ENCODE measurements at regions not wholly inside any gene's neighbourhood (a gene's known extent, or its start where the extent isn't known, plus 50 kb on each side); places are given as distances from the start of the nearest gene placed in this dataset.

- H2BK5ac ChIP-seq (ENCODE audit: low read depth, low read length): no peak overlapping the region
- H3K79me2 ChIP-seq (ENCODE audit: control insufficient read depth in 1 of 2, insufficient read depth in 2 of 2, low read length in 2 of 2): no peaks in the 10 kb centered on the region
- no peak overlapping the region for H3K9ac ChIP-seq (replicated peaks in 1 of 4; ENCODE audit: extremely low read depth in 1 of 4, low read depth in 3 of 4, low read length in 3 of 4)
- H4K91ac ChIP-seq (replicated peaks; ENCODE audit: insufficient read length, low read length): no peak overlapping the region
- no peak for TF ChIP-seq CEBPB (IDR thresholded peaks at IDR 0.05; ENCODE audit: low read depth, low read length)
- H4K20me1 ChIP-seq (replicated peaks in 1 of 2; ENCODE audit: control insufficient read depth in 1 of 2, insufficient read depth in 2 of 2, low read length in 2 of 2): no peaks in the 10 kb centered on the region
- no peak overlapping the region for H3K4ac ChIP-seq (replicated peaks; ENCODE audit: insufficient read length, low read depth, low read length)
- H3K23ac ChIP-seq (ENCODE audit: insufficient read length): no peak overlapping the region
- H3K9me3 ChIP-seq (ENCODE audit: insufficient read depth in 2 of 2, low read depth in 1 of 2, low read length in 1 of 2): no peaks in the 10 kb centered on the region
- no peak overlapping the region for H2AFZ ChIP-seq (ENCODE audit: low read length)
- no peak overlapping the region for H2AK5ac ChIP-seq (ENCODE audit: low read depth, low read length)
- FAIRE-seq (no peak), DNase-seq (ENCODE audit: low read depth in 1 of 2, low spot score in 2 of 2) (no peak)
- H2BK15ac ChIP-seq (ENCODE audit: low read length): no peak overlapping the region
- no peaks in the 10 kb centered on the region for H3K36me3 ChIP-seq (ENCODE audit: control insufficient read depth in 2 of 4, insufficient read depth in 4 of 4, low read length in 3 of 4)
- no peak overlapping the region for H2BK20ac ChIP-seq (ENCODE audit: low read length)
- no peak overlapping the region for H2BK12ac ChIP-seq (ENCODE audit: low read depth, low read length)
- H3K27me3 ChIP-seq (replicated peaks in 1 of 4; ENCODE audit: control insufficient read depth in 3 of 4, extremely low read depth in 1 of 4, insufficient read depth in 3 of 4, low read length in 3 of 4): peaks cover 0 to 1% (median 0%) of the 10 kb centered on the region in 4 experiments; a peak in 1 of 7 replicates
- CTCF ChIA-PET (ENCODE audit: partially characterized antibody): no interaction called here
- H3K4me2 ChIP-seq (ENCODE audit: insufficient read depth in 1 of 2, low read depth in 2 of 2, low read length in 2 of 2): no peak overlapping the region
- no peak overlapping the region for H3K18ac ChIP-seq (ENCODE audit: extremely low read depth, low read length)
- no peak overlapping the region for H2BK120ac ChIP-seq (replicated peaks; ENCODE audit: low read depth, low read length)
- H3K4me3 ChIP-seq (ENCODE audit: extremely low read depth in 1 of 4, insufficient read depth in 2 of 4, low read depth in 3 of 4, low read length in 4 of 4): no peak overlapping the region
- no peaks in the 10 kb centered on the region for H3K23me2 ChIP-seq (ENCODE audit: low read depth, low read length)
- POLR2A ChIA-PET (ENCODE audit: partially characterized antibody): no interaction called here
- no peak overlapping the region for H3K27ac ChIP-seq (ENCODE audit: low read depth, low read length)
- no peak overlapping the region for H4K5ac ChIP-seq (ENCODE audit: insufficient read length, low read depth, low read length)
- H4K8ac ChIP-seq (ENCODE audit: extremely low read depth, insufficient read depth, low read length): no peak overlapping the region
- no peaks in the 10 kb centered on the region for H3K4me1 ChIP-seq (replicated peaks in 1 of 4; ENCODE audit: control insufficient read depth in 3 of 4, insufficient read depth in 4 of 4, low read length in 3 of 4)
- H3K79me1 ChIP-seq (ENCODE audit: low read depth, low read length): no peaks in the 10 kb centered on the region
- no peak overlapping the region for H3K56ac ChIP-seq (replicated peaks; ENCODE audit: insufficient read length, low read depth, low read length)
- WGBS, 2 experiments (ENCODE audit: extremely low coverage in 1 of 2, insufficient coverage in 1 of 2, insufficient read length in 1 of 2, insufficient replicate concordance in 2 of 2, low coverage in 1 of 2, low lambda C conversion rate in 2 of 2, missing lambda C conversion rate in 1 of 2): 89% methylated on average over 4 of the region's 4 CpGs; no CpG with 5 or more reads in 1 of the 2 experiments
- H3K14ac ChIP-seq (ENCODE audit: insufficient read length): no peak overlapping the region
Measured at GRCh38 chr11:80077113-80077512, 636.3 kb upstream of the TENM4 start.

All from H1 (cell line).